GM23338 (cell line): ENCODE measurements at regions not wholly inside any gene's neighbourhood (a gene's known extent, or its start where the extent isn't known, plus 50 kb on each side); places are given as distances from the start of the nearest gene placed in this dataset.

Source experiments
- ATAC-seq: fragments of 200-7000 bp; cut with Tn5 transposase; 3 replicates; pipeline ENCODE4 v1.9.1; 2020
- DNase-seq: peaks from one replicate; pipeline ENCODE4 v3.0.0-alpha.2; 2015; ENCODE audit warnings: low spot score
- H2AFZ ChIP-seq: fragments of 200-600 bp; sonication (generic); 2 replicates; pipeline ENCODE4 v1.8.0; 2016; ENCODE audit warnings: antibody characterized with exemption, mild to moderate bottlenecking, moderate library complexity
- H3F3A ChIP-seq: fragments of 200-600 bp; sonication (generic); replicated peaks from 2 replicates; pipeline ENCODE4 v1.8.0; 2017; ENCODE audit warnings: antibody characterized with exemption, mixed run types, low read depth
- H3K27ac ChIP-seq: fragments of 200-600 bp; sonication (generic); 2 replicates; pipeline ENCODE4 v1.6.1; 2016; ENCODE audit warnings: low read depth
- H3K27me3 ChIP-seq: fragments of 200-600 bp; sonication (generic); 2 replicates; pipeline ENCODE4 v1.8.0; 2016; ENCODE audit warnings: mild to moderate bottlenecking, mixed run types, moderate library complexity; ENCODE audit not compliant: insufficient read depth
- H3K36me3 ChIP-seq: fragments of 200-600 bp; sonication (generic); 2 replicates; pipeline ENCODE4 v1.8.0; 2016; ENCODE audit warnings: mild to moderate bottlenecking; ENCODE audit not compliant: insufficient read depth
- H3K4me1 ChIP-seq: fragments of 200-600 bp; sonication (generic); 2 replicates; pipeline ENCODE4 v1.8.0; 2016; ENCODE audit warnings: mild to moderate bottlenecking, moderate library complexity; ENCODE audit not compliant: insufficient read depth
- H3K4me2 ChIP-seq: fragments of 200-600 bp; sonication (generic); 2 replicates; pipeline ENCODE4 v1.7.1; 2017; ENCODE audit warnings: mixed run types
- H3K4me3 ChIP-seq: fragments of 200-600 bp; sonication (generic); 2 replicates; pipeline ENCODE4 v1.6.1; 2016; ENCODE audit warnings: mixed run types
- H3K79me2 ChIP-seq: fragments of 200-600 bp; sonication (generic); replicated peaks from 2 replicates; pipeline ENCODE4 v1.8.0; 2017; ENCODE audit warnings: mild to moderate bottlenecking; ENCODE audit not compliant: insufficient read depth
- H3K9me2 ChIP-seq: fragments of 200-600 bp; sonication (generic); 2 replicates; pipeline ENCODE4 v1.8.0; 2017; ENCODE audit not compliant: insufficient read depth
- H4K20me1 ChIP-seq: fragments of 200-600 bp; sonication (generic); replicated peaks from 2 replicates; pipeline ENCODE4 v1.8.0; 2017; ENCODE audit warnings: mild to moderate bottlenecking; ENCODE audit not compliant: insufficient read depth
- H3K27ac Mint-ChIP-seq: 2 replicates; pipeline ENCODE4 v1.8.0; 2020; ENCODE audit warnings: inconsistent platforms, mild to moderate bottlenecking, moderate library complexity, mixed read lengths
- H3K27me3 Mint-ChIP-seq: 3 replicates; pipeline ENCODE4 v1.8.0; 2022; ENCODE audit warnings: low read depth, mild to moderate bottlenecking, moderate library complexity, mixed read lengths, inconsistent platforms; ENCODE audit not compliant: insufficient read depth, poor library complexity
- H3K36me3 Mint-ChIP-seq: 3 replicates; pipeline ENCODE4 v1.8.0; 2021; ENCODE audit warnings: low read depth, mild to moderate bottlenecking, inconsistent platforms, moderate library complexity, mixed read lengths
- H3K4me1 Mint-ChIP-seq: 3 replicates; pipeline ENCODE4 v1.8.0; 2020; ENCODE audit warnings: mild to moderate bottlenecking, inconsistent platforms, mixed read lengths
- H3K4me3 Mint-ChIP-seq: 3 replicates; pipeline ENCODE4 v1.8.0; 2021; ENCODE audit warnings: moderate library complexity, mild to moderate bottlenecking, inconsistent platforms, mixed read lengths
- H3K9me3 Mint-ChIP-seq: 3 replicates; pipeline ENCODE4 v1.8.0; 2020; ENCODE audit warnings: moderate library complexity, mild to moderate bottlenecking, inconsistent platforms, mixed read lengths
- CREB1 ChIP-seq: fragments of 250-450 bp; sonication (Bioruptor Pico); IDR thresholded peaks from 2 replicates; pipeline ENCODE4 v1.5.0; 2020; ENCODE audit warnings: low read depth, mild to moderate bottlenecking, moderate library complexity
- CTCF ChIP-seq, 2 experiments: fragments of 200-600 bp in 1 of 2; sonication (generic) in 1 of 2; conservative IDR thresholded peaks; 2 replicates each; pipeline versions ENCODE4 v1.5.1 to v1.6.1; 2016 to 2017; ENCODE audit warnings: antibody characterized with exemption in 2 of 2, low read depth in 2 of 2, mild to moderate bottlenecking in 2 of 2, moderate library complexity in 1 of 2
- ETS1 ChIP-seq: IDR thresholded peaks from 2 replicates; pipeline ENCODE4 v1.6.1; 2016; ENCODE audit warnings: antibody characterized with exemption
- EZH2 ChIP-seq: fragments of 200-600 bp; sonication (generic); IDR thresholded peaks from one replicate; pipeline ENCODE4 v1.8.0; 2017; ENCODE audit warnings: antibody characterized with exemption, mild to moderate bottlenecking, low read depth; ENCODE audit not compliant: unreplicated experiment
- EZH2phosphoT487 ChIP-seq: fragments of 200-600 bp; sonication (generic); IDR thresholded peaks from one replicate; pipeline ENCODE4 v1.8.1; 2018; ENCODE audit warnings: antibody characterized with exemption; ENCODE audit not compliant: unreplicated experiment
- JUNB ChIP-seq: IDR thresholded peaks from one replicate; pipeline ENCODE4 v1.6.1; 2016; ENCODE audit warnings: antibody characterized with exemption; ENCODE audit not compliant: unreplicated experiment
- NANOG ChIP-seq: IDR thresholded peaks from 2 replicates; pipeline ENCODE4 v1.6.1; 2016; ENCODE audit warnings: antibody characterized with exemption, borderline replicate concordance
- POLR2AphosphoS5 ChIP-seq: IDR thresholded peaks from 2 replicates; pipeline ENCODE4 v1.6.1; 2016; ENCODE audit warnings: antibody characterized with exemption, low read depth
- STAT1 ChIP-seq: IDR thresholded peaks from one replicate; pipeline ENCODE4 v1.6.1; 2016; ENCODE audit warnings: antibody characterized with exemption; ENCODE audit not compliant: unreplicated experiment
- ZNF114 ChIP-seq: fragments of 250-450 bp; sonication (Bioruptor Pico); IDR thresholded peaks from 2 replicates; pipeline ENCODE4 v1.5.0; 2020; ENCODE audit warnings: mild to moderate bottlenecking, moderate library complexity
- ZNF331 ChIP-seq: fragments of 250-450 bp; sonication (Bioruptor Pico); IDR thresholded peaks from 2 replicates; pipeline ENCODE4 v1.5.0; 2020; ENCODE audit warnings: low read depth, mild to moderate bottlenecking, moderate library complexity
- ZNF462 ChIP-seq: fragments of 250-450 bp; sonication (Bioruptor Pico); IDR thresholded peaks from 2 replicates; pipeline ENCODE4 v1.5.0; 2020; ENCODE audit warnings: mild to moderate bottlenecking, moderate library complexity

- Histone ChIP-seq H3K4me2 (no peak overlapping the region), H3K79me2 (no peaks in the 10 kb centered on the region), H3K36me3 (peaks cover 4% of the 10 kb centered on the region), H3K4me3 (no peak overlapping the region), H3K4me1 (no peaks in the 10 kb centered on the region), H2AFZ (no peak overlapping the region), H3K9me2 (no peaks in the 10 kb centered on the region), H4K20me1 (no peaks in the 10 kb centered on the region), H3K27ac (no peak overlapping the region), H3F3A (no peaks in the 10 kb centered on the region), H3K27me3 (no peaks in the 10 kb centered on the region)
- Mint-ChIP-seq H3K4me3 (no peak overlapping the region), H3K9me3 (peaks cover 95% of the 10 kb centered on the region), H3K27ac (no peak overlapping the region), H3K36me3 (peaks cover 34% of the 10 kb centered on the region), H3K27me3 (peaks cover 8% of the 10 kb centered on the region), H3K4me1 (no peaks in the 10 kb centered on the region)
- TF ChIP-seq ZNF462 (CRISPR knock-in tag), result no peak
- no peak for TF ChIP-seq CREB1 (CRISPR knock-in tag)
- TF ChIP-seq EZH2, result no peak
- ATAC-seq (no peak), DNase-seq (no peak)
Measured at GRCh38 chr18:78564518-78564917, 415.1 kb upstream of the SALL3 start.

GRCh38 chr18:78565240-78565639 is 414.4 kb upstream of the SALL3 start:
- Histone ChIP-seq H3K27ac (no peak overlapping the region), H3K4me1 (no peaks in the 10 kb centered on the region), H3F3A (no peaks in the 10 kb centered on the region), H3K4me3 (no peak overlapping the region), H3K79me2 (no peaks in the 10 kb centered on the region), H4K20me1 (no peaks in the 10 kb centered on the region), H3K36me3 (peaks cover 4% of the 10 kb centered on the region), H3K9me2 (no peaks in the 10 kb centered on the region), H3K27me3 (no peaks in the 10 kb centered on the region), H2AFZ (no peak overlapping the region), H3K4me2 (no peak overlapping the region)
- H3K27ac Mint-ChIP-seq, result no peak overlapping the region
- no peak overlapping the region for H3K4me3 Mint-ChIP-seq
- ATAC-seq (no peak), DNase-seq (no peak)
- H3K27me3 Mint-ChIP-seq, result peaks cover 7% of the 10 kb centered on the region
- no peaks in the 10 kb centered on the region for H3K4me1 Mint-ChIP-seq
- peaks cover 95% of the 10 kb centered on the region for H3K9me3 Mint-ChIP-seq
- peaks cover 32% of the 10 kb centered on the region for H3K36me3 Mint-ChIP-seq
- TF ChIP-seq JUNB, result no peak
- TF ChIP-seq NANOG, result no peak
- TF ChIP-seq CTCF (conservative IDR thresholded peaks at IDR 0.05; ENCODE audit: low read depth in 2 of 2), result no peak
- no peak for TF ChIP-seq EZH2phosphoT487
- no peak for TF ChIP-seq EZH2
- TF ChIP-seq ZNF114 (CRISPR knock-in tag), result no peak
- no peak for TF ChIP-seq POLR2AphosphoS5
- TF ChIP-seq ZNF331 (CRISPR knock-in tag), result no peak
- TF ChIP-seq STAT1, result no peak
- no peak for TF ChIP-seq ETS1
